ENCODE measurements at regions not wholly inside any gene's neighbourhood (a gene's known extent, or its start where the extent isn't known, plus 50 kb on each side); places are given as distances from the start of the nearest gene placed in this dataset.

- Histone ChIP-seq H3K4me3 (ENCODE audit: low read length) (no peak overlapping the region), H3K27ac (ENCODE audit: low read length) (no peak overlapping the region), H3K9ac (ENCODE audit: low read depth, low read length) (no peak overlapping the region)
These were observed 325.2 kb upstream of the NT5E start for GRCh38 chr6:85124472-85125354.

GRCh38 chr6:85121158-85121557 lies 328.7 kb upstream of the NT5E start:
- no peaks in the 10 kb centered on the region for H3K4me1 ChIP-seq (ENCODE audit: insufficient read depth, low read length)
- no peak overlapping the region for H3K4me3 ChIP-seq (ENCODE audit: low read length)
- H3K9me3 ChIP-seq (ENCODE audit: insufficient read depth, low read depth, low read length), result no peaks in the 10 kb centered on the region
- no peaks in the 10 kb centered on the region for H3K27me3 ChIP-seq (ENCODE audit: insufficient read depth, low read length)
- no peak overlapping the region for H3K9ac ChIP-seq (ENCODE audit: low read depth, low read length)
- no peaks in the 10 kb centered on the region for H3K36me3 ChIP-seq (ENCODE audit: insufficient read depth, low read depth, low read length)
- H3K27ac ChIP-seq (ENCODE audit: low read length), result no peak overlapping the region

More at GRCh38 chr6:85124472-85125354, 325.2 kb upstream of the NT5E start:
- H3K9me3 ChIP-seq (ENCODE audit: insufficient read depth, low read depth, low read length), result no peaks in the 10 kb centered on the region
- H3K27me3 ChIP-seq (ENCODE audit: insufficient read depth, low read length), result no peaks in the 10 kb centered on the region
- no peaks in the 10 kb centered on the region for H3K36me3 ChIP-seq (ENCODE audit: insufficient read depth, low read depth, low read length)
- no peaks in the 10 kb centered on the region for H3K4me1 ChIP-seq (ENCODE audit: insufficient read depth, low read length)

- H3K9me3 ChIP-seq (ENCODE audit: insufficient read depth, low read depth, low read length), result no peaks in the 10 kb centered on the region
- no peak overlapping the region for H3K27ac ChIP-seq (ENCODE audit: low read length)
- H3K27me3 ChIP-seq (ENCODE audit: insufficient read depth, low read length), result no peaks in the 10 kb centered on the region
- H3K36me3 ChIP-seq (ENCODE audit: insufficient read depth, low read depth, low read length), result no peaks in the 10 kb centered on the region
- no peak overlapping the region for H3K9ac ChIP-seq (ENCODE audit: low read depth, low read length)
- H3K4me1 ChIP-seq (ENCODE audit: insufficient read depth, low read length), result no peaks in the 10 kb centered on the region
- no peak overlapping the region for H3K4me3 ChIP-seq (ENCODE audit: low read length)
These were observed 331.1 kb upstream of the NT5E start for GRCh38 chr6:85118652-85119235.

GRCh38 chr6:85118233-85118632 lies 331.6 kb upstream of the NT5E start:
- Histone ChIP-seq H3K27ac (ENCODE audit: low read length) (no peak overlapping the region), H3K9me3 (ENCODE audit: insufficient read depth, low read depth, low read length) (no peaks in the 10 kb centered on the region), H3K36me3 (ENCODE audit: insufficient read depth, low read depth, low read length) (no peaks in the 10 kb centered on the region)

GRCh38 chr6:85116475-85116874 lies 333.4 kb upstream of the NT5E start:
- no peaks in the 10 kb centered on the region for H3K4me1 ChIP-seq (ENCODE audit: insufficient read depth, low read length)
- H3K36me3 ChIP-seq (ENCODE audit: insufficient read depth, low read depth, low read length), result no peaks in the 10 kb centered on the region
- no peaks in the 10 kb centered on the region for H3K9me3 ChIP-seq (ENCODE audit: insufficient read depth, low read depth, low read length)
- H3K9ac ChIP-seq (ENCODE audit: low read depth, low read length), result no peak overlapping the region
- H3K4me3 ChIP-seq (ENCODE audit: low read length), result no peak overlapping the region
- H3K27me3 ChIP-seq (ENCODE audit: insufficient read depth, low read length), result no peaks in the 10 kb centered on the region
- H3K27ac ChIP-seq (ENCODE audit: low read length), result no peak overlapping the region

More at GRCh38 chr6:85118233-85118632, 331.6 kb upstream of the NT5E start:
- Histone ChIP-seq H3K9ac (ENCODE audit: low read depth, low read length) (no peak overlapping the region), H3K4me1 (ENCODE audit: insufficient read depth, low read length) (no peaks in the 10 kb centered on the region), H3K4me3 (ENCODE audit: low read length) (no peak overlapping the region), H3K27me3 (ENCODE audit: insufficient read depth, low read length) (no peaks in the 10 kb centered on the region)

- H3K36me3 ChIP-seq (ENCODE audit: insufficient read depth, low read depth, low read length), result no peaks in the 10 kb centered on the region
- H3K27me3 ChIP-seq (ENCODE audit: insufficient read depth, low read length), result no peaks in the 10 kb centered on the region
- no peak overlapping the region for H3K9ac ChIP-seq (ENCODE audit: low read depth, low read length)
- no peaks in the 10 kb centered on the region for H3K4me1 ChIP-seq (ENCODE audit: insufficient read depth, low read length)
- no peak overlapping the region for H3K27ac ChIP-seq (ENCODE audit: low read length)
- no peaks in the 10 kb centered on the region for H3K9me3 ChIP-seq (ENCODE audit: insufficient read depth, low read depth, low read length)
- H3K4me3 ChIP-seq (ENCODE audit: low read length), result no peak overlapping the region
These were observed 334.0 kb upstream of the NT5E start for GRCh38 chr6:85115876-85116275.

- Histone ChIP-seq H3K4me1 (ENCODE audit: insufficient read depth, low read length) (no peaks in the 10 kb centered on the region), H3K9me3 (ENCODE audit: insufficient read depth, low read depth, low read length) (no peaks in the 10 kb centered on the region), H3K27ac (ENCODE audit: low read length) (no peak overlapping the region), H3K36me3 (ENCODE audit: insufficient read depth, low read depth, low read length) (no peaks in the 10 kb centered on the region), H3K9ac (ENCODE audit: low read depth, low read length) (no peak overlapping the region), H3K4me3 (ENCODE audit: low read length) (no peak overlapping the region), H3K27me3 (ENCODE audit: insufficient read depth, low read length) (no peaks in the 10 kb centered on the region)
These were observed 334.5 kb upstream of the NT5E start for GRCh38 chr6:85115376-85115775.

GRCh38 chr6:85114581-85114935 lies 335.3 kb upstream of the NT5E start:
- no peaks in the 10 kb centered on the region for H3K9me3 ChIP-seq (ENCODE audit: insufficient read depth, low read depth, low read length)

GRCh38 chr6:85113934-85114580 lies 335.8 kb upstream of the NT5E start:
- Histone ChIP-seq H3K9me3 (ENCODE audit: insufficient read depth, low read depth, low read length) (no peaks in the 10 kb centered on the region), H3K27me3 (ENCODE audit: insufficient read depth, low read length) (no peaks in the 10 kb centered on the region), H3K9ac (ENCODE audit: low read depth, low read length) (no peak overlapping the region), H3K4me3 (ENCODE audit: low read length) (no peak overlapping the region), H3K4me1 (ENCODE audit: insufficient read depth, low read length) (no peaks in the 10 kb centered on the region), H3K27ac (ENCODE audit: low read length) (no peak overlapping the region), H3K36me3 (ENCODE audit: insufficient read depth, low read depth, low read length) (no peaks in the 10 kb centered on the region)

More at GRCh38 chr6:85114581-85114935, 335.3 kb upstream of the NT5E start:
- H3K27me3 ChIP-seq (ENCODE audit: insufficient read depth, low read length), result no peaks in the 10 kb centered on the region
- H3K4me3 ChIP-seq (ENCODE audit: low read length), result no peak overlapping the region
- no peak overlapping the region for H3K27ac ChIP-seq (ENCODE audit: low read length)
- H3K36me3 ChIP-seq (ENCODE audit: insufficient read depth, low read depth, low read length), result no peaks in the 10 kb centered on the region
- H3K9ac ChIP-seq (ENCODE audit: low read depth, low read length), result no peak overlapping the region
- no peaks in the 10 kb centered on the region for H3K4me1 ChIP-seq (ENCODE audit: insufficient read depth, low read length)

GRCh38 chr6:85112540-85112939 lies 337.3 kb upstream of the NT5E start:
- Histone ChIP-seq H3K9ac (ENCODE audit: low read depth, low read length) (no peak overlapping the region), H3K4me1 (ENCODE audit: insufficient read depth, low read length) (no peaks in the 10 kb centered on the region), H3K9me3 (ENCODE audit: insufficient read depth, low read depth, low read length) (no peaks in the 10 kb centered on the region), H3K27me3 (ENCODE audit: insufficient read depth, low read length) (no peaks in the 10 kb centered on the region), H3K4me3 (ENCODE audit: low read length) (no peak overlapping the region), H3K27ac (ENCODE audit: low read length) (no peak overlapping the region), H3K36me3 (ENCODE audit: insufficient read depth, low read depth, low read length) (no peaks in the 10 kb centered on the region)

- Histone ChIP-seq H3K27ac (ENCODE audit: low read length) (no peak overlapping the region), H3K9ac (ENCODE audit: low read depth, low read length) (no peak overlapping the region), H3K4me3 (ENCODE audit: low read length) (no peak overlapping the region), H3K36me3 (ENCODE audit: insufficient read depth, low read depth, low read length) (no peaks in the 10 kb centered on the region), H3K9me3 (ENCODE audit: insufficient read depth, low read depth, low read length) (no peaks in the 10 kb centered on the region), H3K4me1 (ENCODE audit: insufficient read depth, low read length) (no peaks in the 10 kb centered on the region), H3K27me3 (ENCODE audit: insufficient read depth, low read length) (no peaks in the 10 kb centered on the region)
These were observed 338.3 kb upstream of the NT5E start for GRCh38 chr6:85111481-85112011.

Measured in iPS-20b (cell line).